Endometrium (tissue), 2 donors: ENCODE measurements at regions not wholly inside any gene's neighbourhood (a gene's known extent, or its start where the extent isn't known, plus 50 kb on each side); places are given as distances from the start of the nearest gene placed in this dataset.

Experiments used
- FAIRE-seq: peaks from 2 replicates; lab custom pipeline; 2012; peaks lifted over from hg19 to GRCh38; lab: Jason Lieb, UNC
- donor health status: control.
- donor health status: control.

DNA sequence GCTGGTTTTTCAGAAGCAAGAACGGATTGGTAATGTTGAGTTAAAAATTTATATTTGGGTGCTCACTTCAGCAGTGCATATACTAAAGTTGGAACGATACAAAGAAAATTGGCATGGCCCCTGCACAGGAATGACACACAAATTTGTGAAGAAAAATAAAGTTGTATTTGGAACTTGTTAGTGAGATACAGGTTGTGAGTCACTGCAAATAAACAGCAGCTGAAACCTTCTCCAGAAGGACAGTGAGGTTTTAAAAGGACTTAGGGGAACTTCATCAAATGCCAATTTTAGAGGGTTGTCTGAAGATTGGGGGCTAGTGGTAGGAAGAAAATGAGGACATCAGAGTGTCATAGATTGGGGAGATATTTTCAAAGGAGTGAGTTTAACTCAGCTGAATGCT lies 79.7 kb upstream of the ELOVL6 start:
- FAIRE-seq, result no peak

DNA sequence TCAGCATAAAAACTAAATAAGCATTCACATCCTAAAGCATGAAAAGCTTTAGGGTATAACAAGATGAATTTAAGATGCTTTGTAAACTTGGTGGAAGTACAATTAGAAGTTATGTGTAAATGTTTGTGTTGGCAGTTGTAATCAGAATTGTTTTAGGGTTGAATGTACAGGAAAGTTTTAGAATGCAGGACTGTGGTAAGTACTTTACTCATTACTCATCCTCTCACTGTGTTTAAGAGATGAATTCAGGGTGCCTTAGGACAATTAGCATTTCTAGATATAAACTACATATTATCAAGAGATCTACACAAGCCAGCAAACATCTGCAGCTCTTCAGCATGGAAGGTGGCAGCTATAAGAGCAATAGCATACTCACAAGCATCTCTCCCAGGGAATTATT lies 77.5 kb upstream of the ELOVL6 start:
- FAIRE-seq, result no peak

DNA sequence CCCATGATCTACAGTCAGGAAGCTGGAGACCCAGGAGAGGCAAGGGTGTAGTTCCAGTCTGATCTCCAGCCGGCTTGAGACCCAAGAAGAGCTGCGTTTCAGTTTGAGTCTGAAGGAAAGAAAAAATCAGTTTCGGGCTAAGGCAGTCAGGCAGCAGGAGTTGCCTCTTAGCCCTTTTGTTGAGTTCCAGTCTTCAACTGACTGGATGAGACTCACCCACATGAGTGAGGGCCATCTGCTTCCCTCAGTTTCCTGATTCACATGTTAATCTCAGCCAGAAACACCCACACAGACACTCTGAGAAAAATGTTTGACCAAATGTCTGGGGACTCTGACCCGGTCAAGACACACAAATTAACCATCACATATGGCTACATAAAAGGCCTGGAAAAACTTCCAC lies 73.6 kb upstream of the ELOVL6 start:
- FAIRE-seq, result no peak

DNA sequence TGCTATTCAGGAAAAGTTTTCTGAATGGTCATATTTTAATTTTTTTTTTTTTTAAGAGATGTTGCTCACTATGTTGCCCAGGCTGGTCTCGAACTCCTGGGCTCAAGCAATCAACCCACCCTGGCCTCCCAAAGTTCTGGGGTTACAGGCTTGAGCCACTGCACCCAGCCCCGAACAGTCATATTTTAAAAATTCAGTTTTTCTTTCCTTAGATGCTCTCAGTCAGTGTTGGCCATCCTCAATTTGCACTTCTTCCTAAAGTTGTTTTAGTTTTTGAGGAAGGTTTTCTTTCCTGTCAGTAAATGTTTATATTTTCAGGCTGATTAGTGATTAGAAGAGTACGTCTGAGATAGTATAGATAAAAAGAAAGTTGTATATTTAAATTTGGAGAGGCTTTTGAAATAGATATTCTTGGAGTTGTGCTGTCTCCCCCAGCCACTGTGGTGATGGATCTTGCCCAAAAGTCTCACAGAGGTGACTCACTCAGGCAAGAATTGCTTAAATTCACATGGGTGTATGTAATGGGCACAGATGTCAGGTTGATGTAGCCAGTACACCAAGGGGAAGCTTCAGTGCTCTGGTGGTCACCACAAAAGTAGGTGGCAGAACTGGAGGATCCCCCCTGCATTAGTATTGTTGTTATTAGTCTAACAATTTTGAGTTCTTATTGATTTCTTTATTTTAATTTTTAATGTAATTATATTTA lies 72.2 kb upstream of the ELOVL6 start:
- FAIRE-seq, result no peak

DNA sequence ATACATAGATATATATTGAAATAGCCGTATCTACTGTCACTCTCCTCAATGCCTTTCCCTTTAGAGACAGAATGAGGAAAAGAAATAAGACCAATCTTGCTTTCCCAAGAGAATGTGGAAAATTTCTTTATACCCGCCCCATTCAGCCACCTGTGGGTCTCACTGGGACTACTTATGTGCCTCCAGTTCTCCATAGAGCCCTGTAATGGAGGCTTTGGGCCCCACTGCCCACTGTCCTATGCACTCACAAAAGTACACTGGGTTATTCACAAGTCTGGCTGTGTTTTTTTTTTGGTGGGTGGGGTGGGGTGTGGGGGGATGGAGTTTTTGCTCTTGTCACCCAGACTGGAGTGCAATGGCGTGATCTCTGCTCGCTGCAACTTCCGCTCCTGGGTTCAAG lies 70.4 kb upstream of the ELOVL6 start:
- FAIRE-seq, result no peak

DNA sequence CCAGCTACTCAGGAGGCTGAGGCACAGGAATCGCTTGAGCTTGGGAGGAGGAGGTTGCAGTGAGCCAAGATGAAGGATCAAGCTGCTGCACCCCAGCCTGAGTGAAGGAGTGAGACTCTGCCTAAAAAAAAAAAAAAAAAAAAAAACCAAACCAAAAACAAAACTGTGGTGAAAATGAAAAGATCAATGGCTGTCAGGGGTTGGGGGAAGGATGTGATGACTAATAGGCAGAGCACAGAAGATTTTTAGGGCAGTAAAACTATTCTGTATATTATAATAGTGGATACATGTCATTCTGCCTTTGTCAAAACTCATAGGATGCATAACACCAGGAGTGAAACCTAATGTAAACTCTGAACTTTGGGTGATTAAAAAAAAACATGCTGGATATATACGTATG lies 69.9 kb upstream of the ELOVL6 start:
- no peak for FAIRE-seq

DNA sequence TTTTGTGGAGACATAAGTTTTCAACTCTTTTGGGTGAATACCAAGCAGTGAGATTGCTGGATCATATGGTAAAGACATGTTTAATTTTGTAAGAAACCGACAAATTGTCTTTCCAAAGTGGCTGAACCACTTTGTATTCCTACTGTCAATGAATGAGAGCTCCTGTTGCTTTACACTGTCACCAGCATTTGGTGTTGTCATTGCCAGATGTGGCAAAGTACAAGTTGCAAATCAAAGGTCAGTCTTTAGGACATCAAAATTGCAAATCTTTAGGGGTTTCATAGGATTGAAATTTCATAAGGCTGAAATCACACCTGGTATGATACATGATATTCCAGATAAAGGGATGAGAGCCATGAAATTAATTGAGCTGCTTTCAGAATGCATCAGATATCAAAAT lies 67.7 kb upstream of the ELOVL6 start:
- no peak for FAIRE-seq

DNA sequence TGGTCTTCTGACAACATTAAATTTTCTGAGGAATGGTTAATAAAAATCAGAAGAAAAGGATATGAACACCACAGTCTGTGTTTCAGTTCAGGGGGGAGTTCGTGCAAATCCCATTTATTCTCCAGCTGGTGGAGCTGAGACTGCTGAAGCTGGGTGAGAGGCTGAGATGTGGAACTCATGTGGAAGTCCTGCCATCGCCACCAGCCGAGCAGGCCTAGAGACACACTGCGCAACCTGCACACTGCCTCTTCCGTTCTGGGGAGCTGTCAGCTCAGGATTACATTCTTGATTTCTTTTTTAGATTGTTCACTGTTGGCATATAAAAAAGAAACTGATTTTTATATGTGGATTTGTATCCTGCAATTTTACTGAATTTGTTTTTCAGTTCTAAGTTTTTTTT lies 66.6 kb upstream of the ELOVL6 start:
- FAIRE-seq, result no peak

DNA sequence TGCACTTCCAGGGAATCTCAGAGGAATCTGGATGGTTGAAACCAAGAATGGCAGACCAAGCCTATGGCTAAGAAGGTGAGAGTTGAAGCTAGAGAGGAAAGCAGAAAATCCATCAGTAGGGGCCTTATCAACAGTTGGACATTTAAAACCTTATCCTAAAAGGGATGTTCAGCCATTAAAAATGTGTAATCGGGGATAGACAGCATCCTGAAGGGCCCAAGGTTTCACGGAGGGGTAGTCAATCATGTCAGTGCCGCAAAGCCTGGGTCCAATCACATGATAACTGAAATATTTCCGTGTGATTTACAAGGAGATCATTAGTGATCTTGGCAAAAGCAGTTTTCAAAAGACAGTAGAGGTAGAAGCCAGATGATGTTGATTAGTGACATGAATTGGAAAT lies 61.9 kb upstream of the ELOVL6 start:
- no peak for FAIRE-seq

DNA sequence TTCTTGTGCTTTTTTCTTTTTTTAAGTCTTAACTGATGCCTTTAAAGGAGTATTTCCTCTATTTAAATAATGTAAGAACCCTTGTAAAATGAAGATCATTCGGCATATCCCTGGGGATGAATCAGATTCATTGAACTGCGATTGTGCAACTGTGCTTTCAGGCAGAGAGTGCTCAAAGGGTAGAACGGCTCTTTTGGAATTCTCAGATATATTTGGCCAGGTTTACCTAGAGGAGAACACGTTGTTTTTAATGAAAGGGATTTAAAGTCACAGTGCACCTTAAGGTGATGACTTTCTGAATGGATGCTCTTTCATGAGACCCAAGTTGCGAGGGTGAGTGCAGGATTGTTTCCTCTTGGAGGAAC lies 51.6 kb upstream of the ELOVL6 start:
- FAIRE-seq, result no peak

DNA sequence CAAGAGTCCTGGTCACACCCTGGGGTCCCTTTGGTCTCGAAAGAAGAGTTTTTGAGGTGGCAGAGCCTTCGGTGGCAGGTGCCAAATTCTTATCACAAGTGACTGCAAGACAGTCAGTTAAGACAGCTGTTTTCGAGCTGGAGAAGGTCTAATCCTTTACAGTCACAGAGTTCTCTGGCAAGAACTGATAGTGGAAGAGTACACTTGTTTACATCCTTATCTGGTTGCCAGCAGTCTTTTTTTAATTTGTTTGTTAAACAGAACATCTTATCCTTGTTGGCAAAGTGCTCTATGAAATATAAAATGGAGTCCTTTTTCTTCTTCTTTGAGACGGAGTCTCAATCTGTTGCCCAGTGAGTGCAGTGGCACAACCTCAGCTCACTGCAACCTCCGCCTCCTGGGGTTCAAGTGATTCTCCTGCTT lies 50.4 kb upstream of the ELOVL6 start:
- no peak for FAIRE-seq
